Activated T-cell treated with anti-CD3 and anti-CD28 coated beads for 1 hour (primary cell): ENCODE measurements at regions not wholly inside any gene's neighbourhood (a gene's known extent, or its start where the extent isn't known, plus 50 kb on each side); places are given as distances from the start of the nearest gene placed in this dataset.

Experiments used
- DNase-seq: peaks from one replicate; pipeline ENCODE4 v3.0.0-alpha.2; 2020; ENCODE audit warnings: low read depth

- DNase-seq: no peak
These were observed 211.5 kb downstream of the MED10 start for GRCh38 chr5:6166698-6167394.

- DNase-seq: no peak
These were observed 214.4 kb downstream of the MED10 start for GRCh38 chr5:6163913-6164312.

- DNase-seq: no peak
These were observed 216.2 kb downstream of the MED10 start for GRCh38 chr5:6162175-6162574.

- no peak for DNase-seq
These were observed 217.1 kb downstream of the MED10 start for GRCh38 chr5:6161257-6161656.

- DNase-seq: no peak
These were observed 218.4 kb downstream of the MED10 start for GRCh38 chr5:6159832-6160430.

- DNase-seq: no peak
These were observed 219.1 kb downstream of the MED10 start for GRCh38 chr5:6158974-6159831.

- DNase-seq: no peak
These were observed 224.1 kb downstream of the MED10 start for GRCh38 chr5:6154216-6154615.

- DNase-seq: no peak
These were observed 232.1 kb downstream of the MED10 start for GRCh38 chr5:6146271-6146670.

GRCh38 chr5:6145616-6146237 lies 232.6 kb downstream of the MED10 start:
- no peak for DNase-seq

- no peak for DNase-seq
These were observed 234.8 kb downstream of the MED10 start for GRCh38 chr5:6143523-6143922.

GRCh38 chr5:6142353-6142752 lies 236.0 kb downstream of the MED10 start:
- DNase-seq: no peak

- DNase-seq: no peak
These were observed 238.1 kb downstream of the MED10 start for GRCh38 chr5:6140219-6140618.

GRCh38 chr5:6135977-6136376 lies 242.4 kb downstream of the MED10 start:
- no peak for DNase-seq

- DNase-seq: no peak
These were observed 244.1 kb downstream of the MED10 start for GRCh38 chr5:6134281-6134680.

GRCh38 chr5:6125781-6126180 lies 252.6 kb downstream of the MED10 start:
- no peak for DNase-seq

- no peak for DNase-seq
These were observed 259.7 kb downstream of the MED10 start for GRCh38 chr5:6118691-6119090.

- DNase-seq: no peak
These were observed 261.1 kb downstream of the MED10 start for GRCh38 chr5:6117212-6117611.

GRCh38 chr5:6115852-6116251 lies 262.5 kb downstream of the MED10 start:
- no peak for DNase-seq

- no peak for DNase-seq
These were observed 265.8 kb downstream of the MED10 start for GRCh38 chr5:6112538-6112937.

- no peak for DNase-seq
These were observed 266.2 kb downstream of the MED10 start for GRCh38 chr5:6112125-6112524.

- no peak for DNase-seq
These were observed 267.2 kb downstream of the MED10 start for GRCh38 chr5:6111131-6111530.

- DNase-seq: no peak
These were observed 267.8 kb downstream of the MED10 start for GRCh38 chr5:6110441-6111005.
